Mammary epithelial cell (primary cell): ENCODE measurements at regions not wholly inside any gene's neighbourhood (a gene's known extent, or its start where the extent isn't known, plus 50 kb on each side); places are given as distances from the start of the nearest gene placed in this dataset.

Experiments used
- EZH2 ChIP-seq: IDR thresholded peaks from 2 replicates; pipeline ENCODE4 v1.6.1; 2012; ENCODE audit warnings: low read length, inconsistent platforms, borderline replicate concordance
- TF ChIP-seq, protein P1 (sequence below), 2 donors: IDR thresholded peaks in 1 of 2; conservative IDR thresholded peaks in 1 of 2; 2 replicates each; pipeline ENCODE4 v1.5.1; 2011 to 2012; ENCODE audit warnings: inconsistent platforms in 2 of 2, low read length in 2 of 2, mild to moderate bottlenecking in 2 of 2, control low read depth in 1 of 2, low read depth in 1 of 2; ENCODE audit not compliant: insufficient read depth in 1 of 2; ENCODE audit errors: extremely low read depth in 1 of 2

DNA sequence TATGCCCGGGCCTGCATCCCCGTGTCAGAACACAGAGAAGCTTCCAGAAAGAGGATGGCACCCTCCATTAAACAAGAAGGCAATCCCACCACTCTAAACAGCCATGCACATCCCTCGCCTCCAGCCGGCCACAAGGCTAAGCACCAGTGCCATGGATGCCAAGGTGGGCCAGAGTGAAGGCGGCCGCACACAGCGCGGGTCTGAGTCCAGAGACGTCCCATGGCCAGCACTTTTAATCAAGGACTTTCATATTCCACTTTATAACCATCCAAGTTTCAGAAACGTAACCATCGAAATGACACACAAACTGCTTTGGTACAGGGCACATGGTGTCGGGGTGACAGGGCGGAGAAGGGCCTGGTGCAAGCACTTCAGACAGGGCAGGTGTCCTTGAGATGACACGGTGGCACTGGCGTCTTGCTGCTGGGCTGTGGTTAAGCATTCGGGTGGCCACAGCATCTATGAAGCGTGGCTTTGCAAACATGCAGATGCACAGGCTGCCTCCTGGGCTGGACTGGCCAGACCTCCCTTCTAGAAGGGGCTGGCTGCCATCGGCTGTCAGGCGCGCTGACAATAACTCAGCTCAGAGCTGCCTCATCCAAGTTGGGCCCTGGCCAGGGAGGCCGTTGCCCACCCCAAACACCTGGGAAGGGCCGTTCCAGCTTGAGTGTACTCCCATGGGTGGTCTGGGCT is 117.2 kb downstream of the RFLNA start:
- TF ChIP-seq, protein P1, sequence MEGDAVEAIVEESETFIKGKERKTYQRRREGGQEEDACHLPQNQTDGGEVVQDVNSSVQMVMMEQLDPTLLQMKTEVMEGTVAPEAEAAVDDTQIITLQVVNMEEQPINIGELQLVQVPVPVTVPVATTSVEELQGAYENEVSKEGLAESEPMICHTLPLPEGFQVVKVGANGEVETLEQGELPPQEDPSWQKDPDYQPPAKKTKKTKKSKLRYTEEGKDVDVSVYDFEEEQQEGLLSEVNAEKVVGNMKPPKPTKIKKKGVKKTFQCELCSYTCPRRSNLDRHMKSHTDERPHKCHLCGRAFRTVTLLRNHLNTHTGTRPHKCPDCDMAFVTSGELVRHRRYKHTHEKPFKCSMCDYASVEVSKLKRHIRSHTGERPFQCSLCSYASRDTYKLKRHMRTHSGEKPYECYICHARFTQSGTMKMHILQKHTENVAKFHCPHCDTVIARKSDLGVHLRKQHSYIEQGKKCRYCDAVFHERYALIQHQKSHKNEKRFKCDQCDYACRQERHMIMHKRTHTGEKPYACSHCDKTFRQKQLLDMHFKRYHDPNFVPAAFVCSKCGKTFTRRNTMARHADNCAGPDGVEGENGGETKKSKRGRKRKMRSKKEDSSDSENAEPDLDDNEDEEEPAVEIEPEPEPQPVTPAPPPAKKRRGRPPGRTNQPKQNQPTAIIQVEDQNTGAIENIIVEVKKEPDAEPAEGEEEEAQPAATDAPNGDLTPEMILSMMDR (conservative IDR thresholded peaks at IDR 0.05 in 1 of 2, IDR thresholded peaks at IDR 0.05 in 1 of 2; ENCODE audit: extremely low read depth in 1 of 2, insufficient read depth in 1 of 2, low read depth in 1 of 2, low read length in 2 of 2): no peak
- TF ChIP-seq EZH2: no peak
